ENCODE measurements at regions not wholly inside any gene's neighbourhood (a gene's known extent, or its start where the extent isn't known, plus 50 kb on each side); places are given as distances from the start of the nearest gene placed in this dataset.

GRCh38 chr17:62868723-62869122 lies 60.6 kb upstream of the MARCHF10 start:
- TF ChIP-seq CTCF (IDR thresholded peaks at IDR 0.05) (no peak), POLR2A (IDR thresholded peaks at IDR 0.05) (no peak)
